Ishikawa (cell line): ENCODE measurements at regions not wholly inside any gene's neighbourhood (a gene's known extent, or its start where the extent isn't known, plus 50 kb on each side); places are given as distances from the start of the nearest gene placed in this dataset.
A peak's percentile ranks its signal among the peaks of the same experiment; 100 is the strongest.

ENCODE experiments used
- CEBPB ChIP-seq: IDR thresholded peaks from 2 replicates; pipeline ENCODE4 v1.6.1; 2012
- CREB1 ChIP-seq: IDR thresholded peaks from 2 replicates; pipeline ENCODE4 v1.6.1; 2012; ENCODE audit warnings: low read depth
- EGR1 ChIP-seq: IDR thresholded peaks from 2 replicates; pipeline ENCODE4 v1.6.1; 2012
- EP300 ChIP-seq: IDR thresholded peaks from 2 replicates; pipeline ENCODE4 v1.6.1; 2012; ENCODE audit warnings: borderline replicate concordance
- FOXM1 ChIP-seq: IDR thresholded peaks from 2 replicates; pipeline ENCODE4 v1.6.1; 2012; ENCODE audit warnings: low read depth, borderline replicate concordance
- MAX ChIP-seq: IDR thresholded peaks from 2 replicates; pipeline ENCODE4 v1.6.1; 2012
- NFIC ChIP-seq: IDR thresholded peaks from 2 replicates; pipeline ENCODE4 v1.6.1; 2012
- RAD21 ChIP-seq: IDR thresholded peaks from 2 replicates; pipeline ENCODE4 v1.6.1; 2012; ENCODE audit warnings: low read depth
- REST ChIP-seq: IDR thresholded peaks from 2 replicates; pipeline ENCODE4 v1.6.1; 2012; ENCODE audit warnings: low read depth, mild to moderate bottlenecking
- TAF1 ChIP-seq: IDR thresholded peaks from 2 replicates; pipeline ENCODE4 v1.6.1; 2012; ENCODE audit warnings: low read depth, mild to moderate bottlenecking
- TCF12 ChIP-seq: IDR thresholded peaks from 2 replicates; pipeline ENCODE4 v1.6.1; 2012; ENCODE audit warnings: low read depth
- TEAD4 ChIP-seq: IDR thresholded peaks from 2 replicates; pipeline ENCODE4 v1.6.1; 2012
- USF1 ChIP-seq: IDR thresholded peaks from 2 replicates; pipeline ENCODE4 v1.6.1; 2012
- YY1 ChIP-seq: IDR thresholded peaks from 2 replicates; pipeline ENCODE4 v1.6.1; 2012; ENCODE audit warnings: low read depth
- ZBTB7A ChIP-seq: IDR thresholded peaks from 2 replicates; pipeline ENCODE4 v1.6.1; 2012; ENCODE audit warnings: low read depth

GRCh38 chr4:177070533-177071058 is 239.1 kb upstream of the NEIL3 start:
- TF ChIP-seq REST: no peak
- TF ChIP-seq TAF1: no peak
- no peak for TF ChIP-seq CEBPB
- TF ChIP-seq CREB1: no peak
- TF ChIP-seq EGR1: no peak
- TF ChIP-seq FOXM1: no peak
- TF ChIP-seq RAD21: no peak
- no peak for TF ChIP-seq ZBTB7A
- TF ChIP-seq TEAD4: no peak
- no peak for TF ChIP-seq USF1
- TF ChIP-seq YY1: no peak

GRCh38 chr4:177077095-177077971 is 232.3 kb upstream of the NEIL3 start:
- TF ChIP-seq CREB1: no peak
- TF ChIP-seq EP300: no peak
- TF ChIP-seq NFIC: peak; percentile 41; the same call in 1 of the 2 replicates
- peak; percentile 26 for TF ChIP-seq TEAD4
- no peak for TF ChIP-seq REST
- TF ChIP-seq RAD21: no peak

- no peak for TF ChIP-seq YY1
- TF ChIP-seq EGR1: no peak
- no peak for TF ChIP-seq TCF12
- TF ChIP-seq REST: no peak
- no peak for TF ChIP-seq NFIC
- no peak for TF ChIP-seq RAD21
- no peak for TF ChIP-seq EP300
- no peak for TF ChIP-seq TEAD4
- TF ChIP-seq CEBPB: no peak
- TF ChIP-seq CREB1: no peak
- TF ChIP-seq USF1: no peak
- TF ChIP-seq TAF1: no peak
- TF ChIP-seq ZBTB7A: no peak
- no peak for TF ChIP-seq MAX
- TF ChIP-seq FOXM1: no peak
Measured at GRCh38 chr4:177079327-177079726, 230.3 kb upstream of the NEIL3 start.

GRCh38 chr4:177080388-177080787 is 229.3 kb upstream of the NEIL3 start:
- no peak for TF ChIP-seq TAF1
- TF ChIP-seq USF1: no peak
- TF ChIP-seq REST: no peak
- TF ChIP-seq CEBPB: no peak
- no peak for TF ChIP-seq MAX
- TF ChIP-seq YY1: no peak
- no peak for TF ChIP-seq TCF12
- no peak for TF ChIP-seq NFIC
